SU-DHL-6 (cell line): ENCODE measurements at regions not wholly inside any gene's neighbourhood (a gene's known extent, or its start where the extent isn't known, plus 50 kb on each side); places are given as distances from the start of the nearest gene placed in this dataset.
"Not testable (repeated sequence)": the region's sequence is repeated elsewhere in the genome, so short reads cannot be mapped to it uniquely, and the experiment has no call there.

Experiments used
- H2AFZ ChIP-seq: fragments of 200-600 bp; sonication (generic); 2 replicates; pipeline ENCODE4 v1.6.1; 2014; ENCODE audit warnings: low read depth, mild to moderate bottlenecking, moderate library complexity, mixed read lengths, antibody characterized with exemption, low read length; ENCODE audit not compliant: severe bottlenecking
- H3F3A ChIP-seq: fragments of 200-600 bp; shearing (Covaris generic); 2 replicates; pipeline ENCODE4 v1.6.0; 2016; ENCODE audit warnings: antibody characterized with exemption, mild to moderate bottlenecking; ENCODE audit not compliant: insufficient read depth
- H3K27ac ChIP-seq: fragments of 200-600 bp; sonication (generic); 2 replicates; pipeline ENCODE4 v1.5.1; 2016; ENCODE audit warnings: low read depth, mild to moderate bottlenecking, low read length, moderate library complexity, mixed read lengths
- H3K27me3 ChIP-seq: fragments of 200-600 bp; sonication (generic), shearing (Covaris generic); 2 replicates; pipeline ENCODE4 v1.6.0; 2014; ENCODE audit warnings: mild to moderate bottlenecking, low read length
- H3K36me3 ChIP-seq: fragments of 200-600 bp; sonication (generic); 2 replicates; pipeline ENCODE4 v1.6.1; 2014; ENCODE audit warnings: mild to moderate bottlenecking, low read length, mixed read lengths
- H3K4me2 ChIP-seq: fragments of 300-600, 200-600 bp; shearing (Covaris generic), sonication (generic); 2 replicates; pipeline ENCODE4 v1.6.0; 2014; ENCODE audit warnings: low read length, low read depth, mild to moderate bottlenecking; ENCODE audit not compliant: poor library complexity, severe bottlenecking
- H3K4me3 ChIP-seq: fragments of 200-600 bp; sonication (generic); 2 replicates; pipeline ENCODE4 v1.5.1; 2014; ENCODE audit warnings: antibody characterized with exemption, low read length, mild to moderate bottlenecking, mixed read lengths; ENCODE audit not compliant: insufficient read depth, poor library complexity, severe bottlenecking
- H3K79me2 ChIP-seq: fragments of 200-600 bp; sonication (generic); 2 replicates; pipeline ENCODE4 v1.6.1; 2014; ENCODE audit warnings: mild to moderate bottlenecking, low read length, moderate library complexity; ENCODE audit not compliant: insufficient read depth
- H3K9ac ChIP-seq: fragments of 200-600 bp; sonication (generic); 2 replicates; pipeline ENCODE4 v1.7.0; 2014; ENCODE audit warnings: mild to moderate bottlenecking, low read length
- H3K9me2 ChIP-seq: fragments of 200-600 bp; sonication (generic); replicated peaks from 2 replicates; pipeline ENCODE4 v1.6.1; 2014; ENCODE audit warnings: low read length; ENCODE audit not compliant: insufficient read depth
- H3K9me3 ChIP-seq: fragments of 200-600 bp; sonication (generic); 2 replicates; pipeline ENCODE4 v1.6.1; 2014; ENCODE audit warnings: low read length, mixed read lengths; ENCODE audit not compliant: insufficient read depth
- H4K20me1 ChIP-seq: fragments of 200-600 bp; sonication (generic); 2 replicates; pipeline ENCODE4 v1.6.1; 2014; ENCODE audit warnings: low read depth, mild to moderate bottlenecking, antibody characterized with exemption, low read length, moderate library complexity, mixed read lengths
- CTCF ChIP-seq: fragments of 200-600 bp; sonication (generic); IDR thresholded peaks from one replicate; pipeline ENCODE4 v1.5.1; 2017; ENCODE audit warnings: antibody characterized with exemption, mild to moderate bottlenecking, low read length, moderate library complexity; ENCODE audit not compliant: insufficient read depth, poor library complexity, severe bottlenecking
- EZH2phosphoT487 ChIP-seq: fragments of 200-600 bp; sonication (generic), shearing (Covaris generic); conservative IDR thresholded peaks from 2 replicates; pipeline ENCODE4 v1.6.1; 2018; ENCODE audit warnings: mild to moderate bottlenecking, antibody characterized with exemption, low read length, moderate library complexity, mixed read lengths

DNA sequence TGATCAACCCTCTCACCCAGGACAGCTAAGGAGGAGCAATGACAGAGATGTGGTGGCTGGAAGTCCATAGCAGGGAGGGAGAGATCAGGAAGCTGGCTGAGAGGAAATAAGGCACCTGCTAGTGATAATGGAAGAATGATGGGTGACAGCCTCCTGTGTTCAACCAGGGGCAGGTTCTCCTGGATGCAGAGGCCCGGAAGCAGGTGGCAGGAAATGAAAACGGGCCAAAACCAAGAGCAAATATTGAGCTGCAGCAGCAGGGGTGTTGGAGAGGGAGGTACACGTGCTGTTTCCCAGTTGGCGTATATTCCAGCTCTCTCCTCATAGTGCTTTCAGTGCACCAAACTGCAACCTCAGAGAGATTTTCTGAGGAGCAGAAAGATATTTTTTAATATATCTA, 213.4 kb upstream of the TBL1XR1 start:
- Histone ChIP-seq H2AFZ (no peak overlapping the region), H4K20me1 (no peaks in the 10 kb centered on the region), H3K79me2 (no peaks in the 10 kb centered on the region), H3K4me3 (no peak overlapping the region), H3K9me3 (no peaks in the 10 kb centered on the region), H3K9ac (no peak overlapping the region), H3K36me3 (no peaks in the 10 kb centered on the region), H3F3A (no peaks in the 10 kb centered on the region), H3K27ac (no peak overlapping the region), H3K4me2 (no peak overlapping the region), H3K9me2 (no peaks in the 10 kb centered on the region), H3K27me3 (no peaks in the 10 kb centered on the region)
- no peak for TF ChIP-seq CTCF
- no peak for TF ChIP-seq EZH2phosphoT487

- no peaks in the 10 kb centered on the region for H3K79me2 ChIP-seq
- H3F3A ChIP-seq: no peaks in the 10 kb centered on the region
- H3K9me2 ChIP-seq: no peaks in the 10 kb centered on the region
- no peaks in the 10 kb centered on the region for H3K27me3 ChIP-seq
- H3K9ac ChIP-seq: no peak overlapping the region
- no peak overlapping the region for H3K27ac ChIP-seq
- no peak overlapping the region for H3K4me3 ChIP-seq
- no peak overlapping the region for H2AFZ ChIP-seq
- TF ChIP-seq EZH2phosphoT487 (no peak), CTCF (no peak)
- H3K9me3 ChIP-seq: no peaks in the 10 kb centered on the region
- no peaks in the 10 kb centered on the region for H4K20me1 ChIP-seq
- no peaks in the 10 kb centered on the region for H3K36me3 ChIP-seq
- no peak overlapping the region for H3K4me2 ChIP-seq
These were observed 213.9 kb upstream of the TBL1XR1 start for GRCh38 chr3:177411201-177411600.

- H3K79me2 ChIP-seq, H3K27ac ChIP-seq: not testable (repeated sequence)
These were observed 215.4 kb upstream of the TBL1XR1 start for GRCh38 chr3:177412677-177413170.

GRCh38 chr3:177414093-177414492, 216.8 kb upstream of the TBL1XR1 start:
- Histone ChIP-seq H3K4me2 (no peak overlapping the region), H3K9ac (no peak overlapping the region)

More at GRCh38 chr3:177412677-177413170, 215.4 kb upstream of the TBL1XR1 start:
- not testable (repeated sequence) for H3K9ac ChIP-seq, H3F3A ChIP-seq, H3K9me2 ChIP-seq, H3K4me2 ChIP-seq, H3K9me3 ChIP-seq, H4K20me1 ChIP-seq, H2AFZ ChIP-seq, H3K4me3 ChIP-seq, H3K27me3 ChIP-seq, H3K36me3 ChIP-seq

More at GRCh38 chr3:177414093-177414492, 216.8 kb upstream of the TBL1XR1 start:
- no peaks in the 10 kb centered on the region for H3K9me2 ChIP-seq
- H3K27me3 ChIP-seq: no peaks in the 10 kb centered on the region
- H3F3A ChIP-seq: no peaks in the 10 kb centered on the region
- H4K20me1 ChIP-seq: no peaks in the 10 kb centered on the region
- no peak overlapping the region for H3K27ac ChIP-seq
- no peak overlapping the region for H3K4me3 ChIP-seq
- H3K36me3 ChIP-seq: no peaks in the 10 kb centered on the region
- TF ChIP-seq CTCF (no peak), EZH2phosphoT487 (no peak)
- H3K9me3 ChIP-seq: no peaks in the 10 kb centered on the region
- H3K79me2 ChIP-seq: no peaks in the 10 kb centered on the region
- H2AFZ ChIP-seq: no peak overlapping the region
